Kidney (tissue), 13 donors: ENCODE measurements at regions not wholly inside any gene's neighbourhood (a gene's known extent, or its start where the extent isn't known, plus 50 kb on each side); places are given as distances from the start of the nearest gene placed in this dataset.

Experiments used
- DNase-seq, 5 donors: peaks; one replicate each; pipeline ENCODE4 v3.0.0-alpha.2; 2013 to 2020
- FAIRE-seq: peaks from 2 replicates; lab custom pipeline; 2012; peaks lifted over from hg19 to GRCh38; lab: Jason Lieb, UNC
- H3K27ac ChIP-seq, 2 donors: one replicate each; pipeline ENCODE4 v1.7.0; 2013; ENCODE audit warnings: low read depth in 2 of 2, low read length in 2 of 2, inconsistent platforms in 1 of 2
- H3K27me3 ChIP-seq: one replicate; pipeline ENCODE4 v1.7.1; 2013; ENCODE audit warnings: low read length, inconsistent platforms; ENCODE audit not compliant: control insufficient read depth, insufficient read depth
- H3K36me3 ChIP-seq, 3 donors: one replicate each; pipeline versions ENCODE4 v1.7.0 to v1.7.1; 2013; ENCODE audit warnings: low read length in 3 of 3, control low read depth in 1 of 3, inconsistent platforms in 1 of 3; ENCODE audit not compliant: insufficient read depth in 3 of 3, control insufficient read depth in 2 of 3
- H3K4me1 ChIP-seq, 3 donors: one replicate each; pipeline versions ENCODE4 v1.7.0 to v1.7.1; 2013; ENCODE audit warnings: low read length in 3 of 3, inconsistent platforms in 1 of 3, low read depth in 1 of 3; ENCODE audit not compliant: control insufficient read depth in 2 of 3, insufficient read depth in 2 of 3
- H3K4me3 ChIP-seq, 3 donors: one replicate each; pipeline versions ENCODE4 v1.7.0 to v1.8.1; 2013; ENCODE audit warnings: low read length in 3 of 3, control low read depth in 1 of 3, inconsistent platforms in 1 of 3
- H3K9ac ChIP-seq, 3 donors: one replicate each; pipeline versions ENCODE4 v1.7.0 to v1.7.1; 2013; ENCODE audit warnings: low read length in 3 of 3, control low read depth in 1 of 3, inconsistent platforms in 1 of 3
- H3K9me3 ChIP-seq, 3 donors: one replicate each; pipeline versions ENCODE4 v1.7.0 to v1.7.1; 2013; ENCODE audit warnings: low read length in 3 of 3, control low read depth in 1 of 3, inconsistent platforms in 1 of 3; ENCODE audit not compliant: control insufficient read depth in 2 of 3, insufficient read depth in 1 of 3
- intact Hi-C: fragments of 100-400 bp; cut with DNase I; formaldehyde crosslinking; loops from one replicate; pipeline ENCODE4 v1.11.1; 2022
- TF ChIP-seq, protein P1 (sequence below): IDR thresholded peaks from 3 replicates; pipeline ENCODE4 v1.5.1; 2012; ENCODE audit warnings: mild to moderate bottlenecking, moderate library complexity, borderline replicate concordance; ENCODE audit not compliant: insufficient read depth; ENCODE audit errors: extremely low read depth
- donor health status: control.
- donor health status: control.
- donor health status: control.
- donor health status: control.
- donor health status: control.
- donor health status: DM: yes; HTN: yes; CAD: no.
- donor health status: Normal renal cell carcinoma (clear cell type).

DNA sequence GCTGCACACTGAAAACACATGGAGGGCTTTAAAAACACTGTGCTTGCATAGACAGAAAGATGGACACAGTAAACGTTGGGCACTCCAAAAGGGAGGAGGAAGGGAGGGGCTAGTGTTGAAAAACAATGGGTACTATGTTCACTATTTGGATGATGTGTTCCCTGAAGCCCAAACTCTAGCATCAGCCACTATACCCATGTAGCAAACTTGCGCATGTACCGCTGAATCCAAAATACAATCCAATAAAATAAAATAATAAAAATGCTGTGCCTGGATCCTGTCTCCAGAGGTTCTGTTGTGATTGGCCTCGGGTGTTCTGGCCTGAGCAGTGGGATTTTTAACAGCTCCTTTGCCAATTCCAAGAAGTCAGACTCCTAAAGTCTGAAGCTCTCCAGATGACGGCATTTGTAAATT lies 166.0 kb downstream of the TMEM182 start:
- DNase-seq (no peak), FAIRE-seq (no peak)
- H3K4me3 ChIP-seq = no peak overlapping the region
- no peak overlapping the region for H3K27ac ChIP-seq
- TF ChIP-seq, protein P1, sequence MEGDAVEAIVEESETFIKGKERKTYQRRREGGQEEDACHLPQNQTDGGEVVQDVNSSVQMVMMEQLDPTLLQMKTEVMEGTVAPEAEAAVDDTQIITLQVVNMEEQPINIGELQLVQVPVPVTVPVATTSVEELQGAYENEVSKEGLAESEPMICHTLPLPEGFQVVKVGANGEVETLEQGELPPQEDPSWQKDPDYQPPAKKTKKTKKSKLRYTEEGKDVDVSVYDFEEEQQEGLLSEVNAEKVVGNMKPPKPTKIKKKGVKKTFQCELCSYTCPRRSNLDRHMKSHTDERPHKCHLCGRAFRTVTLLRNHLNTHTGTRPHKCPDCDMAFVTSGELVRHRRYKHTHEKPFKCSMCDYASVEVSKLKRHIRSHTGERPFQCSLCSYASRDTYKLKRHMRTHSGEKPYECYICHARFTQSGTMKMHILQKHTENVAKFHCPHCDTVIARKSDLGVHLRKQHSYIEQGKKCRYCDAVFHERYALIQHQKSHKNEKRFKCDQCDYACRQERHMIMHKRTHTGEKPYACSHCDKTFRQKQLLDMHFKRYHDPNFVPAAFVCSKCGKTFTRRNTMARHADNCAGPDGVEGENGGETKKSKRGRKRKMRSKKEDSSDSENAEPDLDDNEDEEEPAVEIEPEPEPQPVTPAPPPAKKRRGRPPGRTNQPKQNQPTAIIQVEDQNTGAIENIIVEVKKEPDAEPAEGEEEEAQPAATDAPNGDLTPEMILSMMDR = no peak
- no peak overlapping the region for H3K9ac ChIP-seq
- H3K36me3 ChIP-seq = no peaks in the 10 kb centered on the region
- H3K9me3 ChIP-seq = no peaks in the 10 kb centered on the region
- H3K4me1 ChIP-seq = no peaks in the 10 kb centered on the region
- intact Hi-C loops = no loop called here
- no peaks in the 10 kb centered on the region for H3K27me3 ChIP-seq

DNA sequence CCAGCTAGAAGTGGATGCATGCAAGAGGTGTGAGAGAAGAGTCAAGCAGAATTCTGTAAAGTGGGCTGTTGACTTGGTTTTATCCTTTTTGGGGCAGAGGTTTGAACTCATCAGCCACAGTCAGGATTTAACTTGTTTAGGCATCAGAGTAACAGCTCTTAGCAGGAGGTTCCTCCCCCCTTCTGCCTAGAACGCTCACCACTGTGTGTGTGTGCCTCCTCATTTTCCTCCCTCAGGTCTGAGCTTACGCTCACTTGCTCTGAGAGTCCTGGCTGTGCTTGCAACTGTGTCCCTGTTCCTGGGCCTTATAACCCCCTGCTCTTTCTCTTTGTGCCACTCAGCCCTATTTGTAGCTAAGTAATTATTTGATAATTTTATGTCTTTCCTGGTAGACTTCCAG lies 167.9 kb downstream of the TMEM182 start:
- H3K4me3 ChIP-seq = no peak overlapping the region

DNA sequence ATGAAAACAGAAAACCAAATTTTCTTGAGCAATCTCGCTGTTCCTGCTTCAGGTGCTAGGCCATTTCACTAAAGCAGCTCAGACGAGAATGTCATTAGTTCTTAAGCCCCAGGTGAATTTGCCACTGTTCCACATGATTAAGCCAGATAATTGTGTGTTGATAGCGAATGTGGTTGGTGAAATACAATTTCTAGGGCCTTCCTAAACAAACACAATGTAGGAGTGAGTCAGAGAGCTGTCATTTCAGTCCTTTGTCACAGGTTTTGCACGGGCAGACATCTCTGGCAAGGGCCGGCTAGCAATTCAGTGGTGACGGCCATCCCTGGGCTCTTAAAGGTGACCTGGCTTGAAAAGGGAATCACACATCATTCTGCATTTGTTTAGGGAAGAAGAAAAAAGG lies 170.7 kb downstream of the TMEM182 start:
- TF ChIP-seq, protein P1 = no peak
- Histone ChIP-seq H3K4me3 (no peak overlapping the region), H3K9ac (no peak overlapping the region), H3K27ac (no peak overlapping the region), H3K4me1 (no peaks in the 10 kb centered on the region), H3K27me3 (no peaks in the 10 kb centered on the region), H3K36me3 (no peaks in the 10 kb centered on the region), H3K9me3 (no peaks in the 10 kb centered on the region)
- intact Hi-C loops = no loop called here
- FAIRE-seq (no peak), DNase-seq (peak in 2 of 5 donors; percentile 42 to 45)

More for the DNA sequence above, 167.9 kb downstream of the TMEM182 start:
- Histone ChIP-seq H3K9me3 (no peaks in the 10 kb centered on the region), H3K27me3 (no peaks in the 10 kb centered on the region), H3K36me3 (no peaks in the 10 kb centered on the region), H3K9ac (no peak overlapping the region), H3K4me1 (no peaks in the 10 kb centered on the region), H3K27ac (no peak overlapping the region)
- intact Hi-C loops = no loop called here
- TF ChIP-seq, protein P1 = no peak
- no peak for DNase-seq
- no peak for FAIRE-seq

DNA sequence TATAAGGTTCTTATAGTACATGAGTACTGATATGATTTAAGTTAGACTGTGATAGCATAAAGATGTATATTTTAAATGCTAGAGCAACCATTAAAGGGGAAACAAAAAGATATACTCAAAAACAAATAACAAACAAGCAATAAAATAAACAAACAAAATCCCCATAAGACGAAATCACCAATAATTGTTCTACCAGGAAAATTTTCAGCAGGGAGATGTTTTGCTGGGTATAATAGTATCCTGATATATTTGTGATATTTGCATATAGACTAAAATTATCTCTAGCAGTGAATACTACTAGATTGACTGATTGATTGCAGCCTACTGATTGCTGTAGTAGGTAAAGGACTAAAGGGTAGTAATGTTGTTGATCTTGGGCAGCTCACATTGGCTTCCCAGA lies 177.4 kb downstream of the TMEM182 start:
- Histone ChIP-seq H3K27ac (no peak overlapping the region), H3K4me1 (no peaks in the 10 kb centered on the region), H3K36me3 (no peaks in the 10 kb centered on the region), H3K27me3 (no peaks in the 10 kb centered on the region), H3K9me3 (peaks cover 0 to 2% (median 0%) of the 10 kb centered on the region in 3 donors), H3K4me3 (no peak overlapping the region), H3K9ac (no peak overlapping the region)
- FAIRE-seq = no peak
- no peak for DNase-seq
- intact Hi-C loops = no loop called here
- TF ChIP-seq, protein P1 = no peak
